GM23338 (cell line): ENCODE measurements at regions not wholly inside any gene's neighbourhood (a gene's known extent, or its start where the extent isn't known, plus 50 kb on each side); places are given as distances from the start of the nearest gene placed in this dataset.

Experiments
- ATAC-seq: fragments of 200-7000 bp; cut with Tn5 transposase; 3 replicates; pipeline ENCODE4 v1.9.1; 2020
- DNase-seq: peaks from one replicate; pipeline ENCODE4 v3.0.0-alpha.2; 2015; ENCODE audit warnings: low spot score
- H2AFZ ChIP-seq: fragments of 200-600 bp; sonication (generic); 2 replicates; pipeline ENCODE4 v1.8.0; 2016; ENCODE audit warnings: antibody characterized with exemption, mild to moderate bottlenecking, moderate library complexity
- H3F3A ChIP-seq: fragments of 200-600 bp; sonication (generic); replicated peaks from 2 replicates; pipeline ENCODE4 v1.8.0; 2017; ENCODE audit warnings: antibody characterized with exemption, mixed run types, low read depth
- H3K27ac ChIP-seq: fragments of 200-600 bp; sonication (generic); 2 replicates; pipeline ENCODE4 v1.6.1; 2016; ENCODE audit warnings: low read depth
- H3K27me3 ChIP-seq: fragments of 200-600 bp; sonication (generic); 2 replicates; pipeline ENCODE4 v1.8.0; 2016; ENCODE audit warnings: mild to moderate bottlenecking, mixed run types, moderate library complexity; ENCODE audit not compliant: insufficient read depth
- H3K36me3 ChIP-seq: fragments of 200-600 bp; sonication (generic); 2 replicates; pipeline ENCODE4 v1.8.0; 2016; ENCODE audit warnings: mild to moderate bottlenecking; ENCODE audit not compliant: insufficient read depth
- H3K4me1 ChIP-seq: fragments of 200-600 bp; sonication (generic); 2 replicates; pipeline ENCODE4 v1.8.0; 2016; ENCODE audit warnings: mild to moderate bottlenecking, moderate library complexity; ENCODE audit not compliant: insufficient read depth
- H3K4me2 ChIP-seq: fragments of 200-600 bp; sonication (generic); 2 replicates; pipeline ENCODE4 v1.7.1; 2017; ENCODE audit warnings: mixed run types
- H3K4me3 ChIP-seq: fragments of 200-600 bp; sonication (generic); 2 replicates; pipeline ENCODE4 v1.6.1; 2016; ENCODE audit warnings: mixed run types
- H3K79me2 ChIP-seq: fragments of 200-600 bp; sonication (generic); replicated peaks from 2 replicates; pipeline ENCODE4 v1.8.0; 2017; ENCODE audit warnings: mild to moderate bottlenecking; ENCODE audit not compliant: insufficient read depth
- H3K9me2 ChIP-seq: fragments of 200-600 bp; sonication (generic); 2 replicates; pipeline ENCODE4 v1.8.0; 2017; ENCODE audit not compliant: insufficient read depth
- H4K20me1 ChIP-seq: fragments of 200-600 bp; sonication (generic); replicated peaks from 2 replicates; pipeline ENCODE4 v1.8.0; 2017; ENCODE audit warnings: mild to moderate bottlenecking; ENCODE audit not compliant: insufficient read depth
- H3K27ac Mint-ChIP-seq: 2 replicates; pipeline ENCODE4 v1.8.0; 2020; ENCODE audit warnings: inconsistent platforms, mild to moderate bottlenecking, moderate library complexity, mixed read lengths
- H3K27me3 Mint-ChIP-seq: 3 replicates; pipeline ENCODE4 v1.8.0; 2022; ENCODE audit warnings: low read depth, mild to moderate bottlenecking, moderate library complexity, mixed read lengths, inconsistent platforms; ENCODE audit not compliant: insufficient read depth, poor library complexity
- H3K36me3 Mint-ChIP-seq: 3 replicates; pipeline ENCODE4 v1.8.0; 2021; ENCODE audit warnings: low read depth, mild to moderate bottlenecking, inconsistent platforms, moderate library complexity, mixed read lengths
- H3K4me1 Mint-ChIP-seq: 3 replicates; pipeline ENCODE4 v1.8.0; 2020; ENCODE audit warnings: mild to moderate bottlenecking, inconsistent platforms, mixed read lengths
- H3K4me3 Mint-ChIP-seq: 3 replicates; pipeline ENCODE4 v1.8.0; 2021; ENCODE audit warnings: moderate library complexity, mild to moderate bottlenecking, inconsistent platforms, mixed read lengths
- H3K9me3 Mint-ChIP-seq: 3 replicates; pipeline ENCODE4 v1.8.0; 2020; ENCODE audit warnings: moderate library complexity, mild to moderate bottlenecking, inconsistent platforms, mixed read lengths
- CREB1 ChIP-seq: fragments of 250-450 bp; sonication (Bioruptor Pico); IDR thresholded peaks from 2 replicates; pipeline ENCODE4 v1.5.0; 2020; ENCODE audit warnings: low read depth, mild to moderate bottlenecking, moderate library complexity
- CTCF ChIP-seq, 2 experiments: fragments of 200-600 bp in 1 of 2; sonication (generic) in 1 of 2; conservative IDR thresholded peaks; 2 replicates each; pipeline versions ENCODE4 v1.5.1 to v1.6.1; 2016 to 2017; ENCODE audit warnings: antibody characterized with exemption in 2 of 2, low read depth in 2 of 2, mild to moderate bottlenecking in 2 of 2, moderate library complexity in 1 of 2
- EZH2 ChIP-seq: fragments of 200-600 bp; sonication (generic); IDR thresholded peaks from one replicate; pipeline ENCODE4 v1.8.0; 2017; ENCODE audit warnings: antibody characterized with exemption, mild to moderate bottlenecking, low read depth; ENCODE audit not compliant: unreplicated experiment
- EZH2phosphoT487 ChIP-seq: fragments of 200-600 bp; sonication (generic); IDR thresholded peaks from one replicate; pipeline ENCODE4 v1.8.1; 2018; ENCODE audit warnings: antibody characterized with exemption; ENCODE audit not compliant: unreplicated experiment
- JUNB ChIP-seq: IDR thresholded peaks from one replicate; pipeline ENCODE4 v1.6.1; 2016; ENCODE audit warnings: antibody characterized with exemption; ENCODE audit not compliant: unreplicated experiment
- NANOG ChIP-seq: IDR thresholded peaks from 2 replicates; pipeline ENCODE4 v1.6.1; 2016; ENCODE audit warnings: antibody characterized with exemption, borderline replicate concordance
- STAT1 ChIP-seq: IDR thresholded peaks from one replicate; pipeline ENCODE4 v1.6.1; 2016; ENCODE audit warnings: antibody characterized with exemption; ENCODE audit not compliant: unreplicated experiment
- ZNF114 ChIP-seq: fragments of 250-450 bp; sonication (Bioruptor Pico); IDR thresholded peaks from 2 replicates; pipeline ENCODE4 v1.5.0; 2020; ENCODE audit warnings: mild to moderate bottlenecking, moderate library complexity
- ZNF331 ChIP-seq: fragments of 250-450 bp; sonication (Bioruptor Pico); IDR thresholded peaks from 2 replicates; pipeline ENCODE4 v1.5.0; 2020; ENCODE audit warnings: low read depth, mild to moderate bottlenecking, moderate library complexity
- ZNF462 ChIP-seq: fragments of 250-450 bp; sonication (Bioruptor Pico); IDR thresholded peaks from 2 replicates; pipeline ENCODE4 v1.5.0; 2020; ENCODE audit warnings: mild to moderate bottlenecking, moderate library complexity
- TF ChIP-seq, protein P1 (sequence below): IDR thresholded peaks from one replicate; pipeline ENCODE4 v1.6.1; 2018; ENCODE audit warnings: antibody characterized with exemption; ENCODE audit not compliant: unreplicated experiment

- no peak overlapping the region for H3K4me3 ChIP-seq
- H3K36me3 ChIP-seq = peaks cover 4% of the 10 kb centered on the region; the same call in 1 of the 2 replicates
- no peaks in the 10 kb centered on the region for H3F3A ChIP-seq
- DNase-seq (no peak), ATAC-seq (no peak)
- Mint-ChIP-seq H3K27me3 (peaks cover 6% of the 10 kb centered on the region), H3K4me1 (no peaks in the 10 kb centered on the region), H3K9me3 (peaks cover 52% of the 10 kb centered on the region), H3K4me3 (no peak overlapping the region), H3K27ac (no peak overlapping the region), H3K36me3 (peaks cover 38% of the 10 kb centered on the region)
- H4K20me1 ChIP-seq = no peaks in the 10 kb centered on the region
- H3K4me1 ChIP-seq = no peaks in the 10 kb centered on the region
- H3K4me2 ChIP-seq = no peak overlapping the region
- no peak overlapping the region for H2AFZ ChIP-seq
- H3K27ac ChIP-seq = no peak overlapping the region
- no peaks in the 10 kb centered on the region for H3K79me2 ChIP-seq
- TF ChIP-seq EZH2phosphoT487 = no peak
- TF ChIP-seq ZNF331 (CRISPR knock-in tag) = no peak
- TF ChIP-seq NANOG = no peak
- no peak for TF ChIP-seq JUNB
- TF ChIP-seq STAT1 = no peak
- no peak for TF ChIP-seq CTCF (conservative IDR thresholded peaks at IDR 0.05; ENCODE audit: low read depth in 2 of 2)
- no peak for TF ChIP-seq ZNF462 (CRISPR knock-in tag)
- TF ChIP-seq EZH2 = no peak
- TF ChIP-seq, protein P1, sequence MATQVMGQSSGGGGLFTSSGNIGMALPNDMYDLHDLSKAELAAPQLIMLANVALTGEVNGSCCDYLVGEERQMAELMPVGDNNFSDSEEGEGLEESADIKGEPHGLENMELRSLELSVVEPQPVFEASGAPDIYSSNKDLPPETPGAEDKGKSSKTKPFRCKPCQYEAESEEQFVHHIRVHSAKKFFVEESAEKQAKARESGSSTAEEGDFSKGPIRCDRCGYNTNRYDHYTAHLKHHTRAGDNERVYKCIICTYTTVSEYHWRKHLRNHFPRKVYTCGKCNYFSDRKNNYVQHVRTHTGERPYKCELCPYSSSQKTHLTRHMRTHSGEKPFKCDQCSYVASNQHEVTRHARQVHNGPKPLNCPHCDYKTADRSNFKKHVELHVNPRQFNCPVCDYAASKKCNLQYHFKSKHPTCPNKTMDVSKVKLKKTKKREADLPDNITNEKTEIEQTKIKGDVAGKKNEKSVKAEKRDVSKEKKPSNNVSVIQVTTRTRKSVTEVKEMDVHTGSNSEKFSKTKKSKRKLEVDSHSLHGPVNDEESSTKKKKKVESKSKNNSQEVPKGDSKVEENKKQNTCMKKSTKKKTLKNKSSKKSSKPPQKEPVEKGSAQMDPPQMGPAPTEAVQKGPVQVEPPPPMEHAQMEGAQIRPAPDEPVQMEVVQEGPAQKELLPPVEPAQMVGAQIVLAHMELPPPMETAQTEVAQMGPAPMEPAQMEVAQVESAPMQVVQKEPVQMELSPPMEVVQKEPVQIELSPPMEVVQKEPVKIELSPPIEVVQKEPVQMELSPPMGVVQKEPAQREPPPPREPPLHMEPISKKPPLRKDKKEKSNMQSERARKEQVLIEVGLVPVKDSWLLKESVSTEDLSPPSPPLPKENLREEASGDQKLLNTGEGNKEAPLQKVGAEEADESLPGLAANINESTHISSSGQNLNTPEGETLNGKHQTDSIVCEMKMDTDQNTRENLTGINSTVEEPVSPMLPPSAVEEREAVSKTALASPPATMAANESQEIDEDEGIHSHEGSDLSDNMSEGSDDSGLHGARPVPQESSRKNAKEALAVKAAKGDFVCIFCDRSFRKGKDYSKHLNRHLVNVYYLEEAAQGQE = no peak
- TF ChIP-seq CREB1 (CRISPR knock-in tag) = no peak
- TF ChIP-seq ZNF114 = no peak
- no peaks in the 10 kb centered on the region for H3K27me3 ChIP-seq
- H3K9me2 ChIP-seq = peaks cover 5% of the 10 kb centered on the region; the same call in 1 of the 2 replicates
Measured at GRCh38 chr5:9869616-9870288, 239.6 kb upstream of the TAS2R1 start.
